DMS 273 (cell line): ENCODE measurements at regions not wholly inside any gene's neighbourhood (a gene's known extent, or its start where the extent isn't known, plus 50 kb on each side); places are given as distances from the start of the nearest gene placed in this dataset.
"Not testable (repeated sequence)": the region's sequence is repeated elsewhere in the genome, so short reads cannot be mapped to it uniquely, and the experiment has no call there.

Source experiments
- DNase-seq: peaks from one replicate; lab custom pipeline; 2025; ENCODE audit not compliant: unreplicated experiment; lab: John Stamatoyannopoulos, UW

DNA sequence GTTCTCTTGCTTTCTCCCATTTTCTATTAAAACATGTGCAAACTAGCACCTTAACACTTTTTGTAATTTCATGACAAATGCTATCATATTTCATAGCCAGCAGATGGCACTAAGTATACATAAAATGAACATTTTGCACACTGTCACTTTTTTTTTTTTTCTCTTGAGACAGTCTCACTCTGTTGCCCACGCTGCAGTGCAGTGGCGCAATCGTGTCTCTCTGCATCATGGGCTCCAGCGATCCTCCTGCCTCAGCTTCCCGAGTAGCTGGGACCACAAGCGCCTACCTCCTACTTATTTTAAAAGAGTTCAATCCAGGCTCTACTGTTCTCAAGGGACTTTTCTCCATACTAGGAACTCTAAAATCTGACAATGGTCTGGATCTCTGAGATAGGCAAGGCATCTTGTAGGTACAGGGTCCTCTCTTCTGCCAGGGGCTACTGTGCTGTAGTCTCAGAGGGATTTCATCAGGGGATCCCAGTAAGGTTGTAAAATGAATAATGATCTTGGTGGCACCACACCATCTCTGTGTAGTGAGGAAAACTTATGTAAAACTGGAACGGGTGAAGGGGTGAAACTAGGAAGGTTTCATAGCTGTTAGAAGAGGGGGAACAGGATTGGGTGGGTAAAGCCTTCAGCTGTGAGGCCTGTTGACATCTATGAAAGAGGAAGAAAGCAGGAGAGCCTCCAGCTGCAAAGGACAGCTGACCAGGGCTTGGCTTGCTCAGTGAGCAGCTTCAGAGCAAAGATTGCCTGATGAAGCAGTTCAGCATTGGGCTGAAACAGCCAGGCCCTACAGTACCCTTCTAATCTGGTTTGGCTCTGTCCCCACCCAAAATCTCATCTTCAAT, 196.9 kb downstream of the AVL9 start:
- DNase-seq, result peak; percentile 23

DNA sequence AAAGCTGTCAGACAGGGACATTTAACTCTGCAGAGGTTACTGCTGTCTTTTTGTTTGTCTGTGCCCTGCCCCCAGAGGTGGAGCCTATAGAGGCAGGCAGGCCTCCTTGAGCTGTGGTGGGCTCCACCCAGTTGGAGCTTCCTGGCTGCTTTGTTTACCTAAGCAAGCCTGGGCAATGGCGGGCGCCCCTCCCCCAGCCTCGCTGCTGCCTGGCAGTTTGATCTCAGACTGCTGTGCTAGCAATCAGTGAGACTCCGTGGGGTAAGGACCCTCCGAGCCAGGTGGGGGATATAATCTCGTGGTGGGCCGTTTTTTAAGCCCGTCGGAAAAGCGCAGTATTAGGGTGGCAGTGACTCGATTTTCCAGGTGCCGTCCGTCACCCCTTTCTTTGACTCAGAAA, 192.8 kb downstream of the AVL9 start:
- not testable (repeated sequence) for DNase-seq

DNA sequence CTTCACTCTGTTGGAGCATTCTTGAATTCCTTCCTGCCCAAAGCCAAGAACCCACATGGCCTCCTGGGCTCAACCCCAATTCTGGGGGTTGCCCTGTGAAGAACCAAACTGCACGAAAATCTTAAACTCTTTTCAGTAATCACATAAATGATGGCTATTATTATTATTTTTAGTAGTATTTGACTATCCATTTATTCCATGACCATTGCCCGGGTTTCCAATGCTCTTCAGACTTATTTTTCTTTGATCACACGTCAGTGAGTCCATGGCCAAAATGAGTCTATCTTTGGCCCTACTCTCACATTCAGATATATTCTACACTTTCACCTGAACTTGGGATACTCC, 185.9 kb downstream of the AVL9 start:
- DNase-seq, result no peak

DNA sequence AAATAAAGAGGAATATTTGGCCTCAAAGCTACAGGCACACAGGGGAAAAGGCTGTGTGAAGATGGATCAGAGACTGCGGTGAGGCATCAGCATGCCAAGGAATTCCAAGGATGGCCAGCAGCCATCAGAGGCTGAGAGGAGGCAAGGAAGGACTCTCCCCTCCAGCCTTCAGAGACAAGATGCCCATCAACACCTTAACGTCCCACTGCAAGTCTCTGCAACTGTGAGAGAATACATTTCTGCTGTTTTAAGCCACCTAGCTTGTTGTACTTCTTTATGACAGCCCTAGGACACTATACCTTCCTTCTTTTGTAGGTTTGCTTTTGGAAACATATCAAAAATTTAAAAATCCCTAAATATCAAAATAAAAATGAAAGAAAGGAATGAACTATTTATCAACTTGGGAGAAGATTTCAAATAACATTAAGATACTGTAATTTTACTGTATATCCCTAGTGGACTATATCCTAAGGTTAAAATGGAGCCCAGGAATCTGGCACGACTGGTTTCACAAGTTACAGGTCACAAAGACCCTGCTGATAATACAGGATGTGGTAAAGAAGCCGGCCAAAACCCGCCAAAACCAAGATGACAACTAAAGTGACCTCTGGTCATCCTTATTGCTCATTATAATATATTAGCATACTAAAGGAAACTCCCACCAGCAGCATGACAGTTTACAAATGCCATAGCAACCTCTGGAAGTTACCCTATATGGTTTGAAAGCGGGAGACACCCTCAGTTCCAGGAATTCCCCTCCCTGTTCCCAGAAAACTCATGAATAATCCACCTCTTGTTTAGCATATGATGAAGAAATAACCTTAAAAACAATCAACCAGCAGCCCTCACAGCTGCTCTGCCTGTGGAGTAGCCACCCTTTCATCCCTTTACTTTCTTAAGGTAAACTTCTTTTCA, 185.2 kb downstream of the AVL9 start:
- no peak for DNase-seq

DNA sequence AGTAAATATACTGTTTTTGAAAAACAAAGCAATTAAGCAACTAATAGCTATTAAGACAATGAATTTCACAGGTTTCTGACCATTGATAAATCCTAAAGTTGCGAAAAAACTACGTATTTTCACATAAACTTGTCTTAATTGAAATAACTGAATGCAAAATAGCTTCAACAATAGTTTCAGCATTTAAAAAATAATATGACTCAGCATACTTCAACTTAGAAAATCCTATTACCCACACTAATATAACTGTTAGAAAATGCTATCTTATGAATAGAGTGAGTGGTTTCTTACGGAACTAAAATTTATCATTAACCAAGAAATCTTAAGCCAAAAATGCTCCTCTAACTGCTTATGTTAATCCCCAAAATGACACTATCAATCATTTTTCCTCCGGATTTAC, 183.9 kb downstream of the AVL9 start:
- DNase-seq, result no peak

DNA sequence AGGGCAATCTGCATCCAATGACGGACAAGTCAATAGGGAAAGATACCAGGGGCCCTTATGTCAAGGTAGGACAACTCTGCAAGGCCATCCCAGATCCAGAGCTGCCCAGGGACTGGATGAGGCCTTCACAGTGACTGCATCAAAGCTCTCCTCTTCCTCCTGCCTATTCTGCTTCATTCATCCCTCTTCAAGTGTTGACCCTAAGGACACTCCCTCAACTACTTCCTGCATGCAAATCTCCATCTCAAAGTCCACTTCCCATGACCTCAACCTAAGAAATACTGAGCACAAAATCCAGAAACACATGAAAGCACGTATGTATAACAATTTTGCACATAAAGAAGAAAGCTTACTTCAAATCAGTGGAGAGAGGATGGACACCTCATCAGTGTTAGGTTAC, 182.3 kb downstream of the AVL9 start:
- DNase-seq, result no peak

DNA sequence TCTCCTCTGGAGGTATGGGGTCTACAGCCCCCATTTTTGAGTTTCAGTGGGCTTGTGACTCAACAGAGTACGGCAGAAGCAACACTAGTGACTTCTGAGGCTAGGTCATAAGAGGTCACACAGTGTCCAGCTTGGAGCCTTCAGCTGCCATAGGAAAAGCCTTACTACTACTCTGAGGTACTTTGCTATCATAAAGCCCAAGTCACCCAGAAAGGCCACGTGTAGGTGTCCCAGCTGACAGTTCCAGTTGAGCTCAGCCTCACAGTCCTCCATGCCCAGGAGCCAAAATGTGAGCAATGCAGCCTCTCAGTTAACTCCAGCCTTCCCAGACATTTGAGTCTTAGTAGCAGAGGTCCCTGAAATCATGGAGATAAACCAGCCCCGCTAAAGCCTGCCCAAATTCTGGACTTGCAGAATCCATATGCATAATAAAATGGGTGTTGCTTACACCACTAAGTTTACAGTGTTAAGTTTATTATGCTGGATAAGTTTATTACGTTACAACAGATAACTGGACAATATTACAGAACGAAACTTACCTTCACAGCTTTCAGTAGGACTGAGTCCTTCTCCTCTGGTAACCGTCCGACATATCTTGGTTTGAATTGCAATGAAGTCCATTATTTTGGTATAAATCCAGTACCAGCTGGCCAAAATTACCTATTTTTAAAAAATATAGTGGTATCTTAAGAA, 181.1 kb downstream of the AVL9 start:
- DNase-seq, result no peak

DNA sequence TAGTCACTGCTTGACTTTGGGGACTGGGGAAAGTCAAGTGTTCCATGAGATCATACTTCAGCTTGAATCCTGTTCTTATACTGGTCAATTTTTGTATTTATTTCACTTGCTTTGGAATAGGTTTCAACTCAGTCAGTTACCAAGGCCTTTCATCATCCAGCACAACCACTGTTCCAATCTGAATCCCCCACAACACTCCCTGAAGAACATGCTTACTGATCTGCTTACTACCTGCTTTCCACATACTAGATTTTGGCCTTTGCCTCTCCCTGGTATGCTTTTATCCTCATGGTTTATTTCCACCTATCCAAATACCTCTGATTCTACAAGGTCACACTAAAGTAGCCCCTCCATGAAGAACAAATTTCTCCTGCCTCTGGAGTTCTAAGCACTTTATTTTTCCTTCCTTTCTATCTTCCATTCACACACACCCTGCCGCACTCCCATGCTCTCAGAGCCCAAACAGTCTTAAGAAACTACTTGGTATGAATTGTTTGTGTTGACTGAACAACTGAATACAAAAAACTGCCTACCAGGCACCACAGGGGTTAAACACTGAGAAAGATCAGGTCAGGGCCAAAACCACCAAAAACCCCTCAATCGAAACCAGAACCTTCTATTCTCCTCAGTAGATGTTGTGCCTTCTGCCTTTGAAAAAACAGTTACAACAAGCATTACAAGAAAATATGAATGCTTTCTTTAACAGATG, 178.1 kb downstream of the AVL9 start:
- DNase-seq, result no peak

DNA sequence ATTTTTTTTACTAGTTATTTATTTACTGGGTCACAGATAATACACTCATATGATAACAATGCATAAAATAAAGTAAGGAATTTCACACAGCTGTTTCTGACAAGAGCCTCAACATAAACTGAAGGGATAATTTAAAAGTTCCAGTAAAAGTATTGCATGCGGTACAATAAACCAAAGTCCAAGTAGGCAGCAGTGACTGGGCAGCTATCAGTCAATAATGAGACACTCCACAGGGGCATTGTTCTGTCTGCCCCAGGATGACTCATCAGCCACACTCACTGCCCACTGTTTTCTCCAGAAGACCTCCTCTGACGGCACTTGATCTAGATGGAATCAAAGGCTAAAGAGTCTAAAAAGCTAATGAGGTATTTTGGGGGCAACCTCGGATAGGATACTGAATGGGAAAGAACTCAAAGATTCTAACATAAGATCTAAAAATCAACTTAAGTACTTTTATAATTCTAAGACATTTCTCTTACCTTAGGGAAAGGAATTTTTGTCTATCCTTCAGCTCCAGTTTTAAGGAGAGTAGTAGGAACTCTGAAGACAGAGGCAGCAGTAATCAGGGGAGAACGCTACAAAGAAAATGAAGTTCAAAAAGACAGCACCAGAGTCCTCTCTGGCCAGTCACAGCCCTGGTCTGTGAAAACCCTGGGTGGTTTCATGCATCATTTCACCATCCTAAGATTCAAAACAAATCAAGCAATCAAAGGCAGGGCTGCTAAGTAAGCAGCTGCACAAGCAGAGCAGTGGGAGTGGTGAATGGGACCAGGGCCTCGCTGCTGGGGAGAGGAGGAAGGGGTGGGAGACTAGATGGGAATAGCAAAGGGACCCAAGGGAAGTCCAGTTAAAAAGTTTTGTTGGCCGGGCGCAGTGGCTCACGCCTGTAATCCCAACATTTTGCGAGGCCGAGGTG, 175.1 kb downstream of the AVL9 start:
- no peak for DNase-seq

DNA sequence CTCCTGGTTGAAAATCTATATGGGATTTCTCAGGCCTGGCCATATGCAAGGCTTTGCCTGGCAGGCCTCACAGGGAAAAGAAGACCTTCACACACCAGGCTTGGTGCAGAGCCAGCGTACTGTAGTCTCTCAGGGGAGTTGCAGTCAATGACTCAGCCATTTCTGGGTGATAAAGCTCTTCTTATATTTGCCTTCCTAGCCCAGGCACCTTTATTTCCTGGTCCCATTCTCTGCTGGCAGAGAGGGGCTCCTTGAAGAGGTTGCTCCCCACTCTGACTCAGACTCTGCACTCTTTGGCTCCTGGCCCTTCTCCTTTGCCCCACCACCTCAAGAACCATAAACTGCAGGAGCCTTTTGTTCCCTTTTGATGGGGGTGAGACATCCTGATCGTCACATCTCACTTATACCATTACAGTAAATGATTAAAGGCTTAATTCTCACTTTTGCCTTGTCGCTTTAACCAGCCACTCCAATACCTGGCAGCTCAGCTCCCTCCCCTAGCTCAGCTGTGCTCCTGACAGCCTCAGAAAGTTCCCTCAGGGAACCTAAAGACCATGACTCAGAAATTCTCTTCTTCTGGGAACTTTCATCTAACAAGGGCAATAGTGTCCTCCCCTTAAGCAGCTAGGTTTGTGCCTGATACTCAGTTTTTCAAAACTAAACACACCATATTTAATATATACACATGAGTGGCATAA, 174.0 kb downstream of the AVL9 start:
- peak; percentile 76 for DNase-seq

DNA sequence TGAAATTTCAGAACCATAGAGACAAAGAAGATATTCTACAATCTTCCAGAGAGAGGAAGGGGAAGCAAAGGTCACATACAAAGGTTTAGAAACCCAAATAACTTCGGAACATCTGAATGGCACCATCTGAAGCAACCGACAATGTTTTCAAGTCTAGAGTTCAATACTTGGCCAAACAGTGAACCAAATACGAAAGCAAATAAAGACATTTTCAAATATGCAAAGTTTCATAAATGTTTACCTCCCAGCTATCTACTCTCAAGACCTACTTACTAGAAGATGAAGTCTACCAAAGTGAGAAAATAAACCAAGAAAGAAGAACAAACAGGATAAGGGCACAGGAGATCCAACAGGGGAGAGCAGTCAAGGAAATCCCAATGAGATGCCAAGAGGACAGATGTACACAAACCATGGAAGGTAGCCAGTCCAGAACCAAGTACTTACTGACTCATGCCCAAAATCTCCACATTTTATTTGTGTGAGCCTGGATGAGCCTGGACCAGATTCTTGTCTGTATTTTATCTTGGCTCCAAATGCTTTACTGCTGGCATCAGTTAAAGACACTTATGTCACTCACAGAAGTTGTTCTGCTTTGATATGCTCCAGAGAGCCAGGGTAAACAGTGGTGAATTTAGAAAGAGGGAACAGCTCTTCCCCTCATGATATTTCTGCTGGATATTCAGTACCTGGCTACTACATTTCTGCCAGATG, 173.3 kb downstream of the AVL9 start:
- peak; percentile 52 for DNase-seq

DNA sequence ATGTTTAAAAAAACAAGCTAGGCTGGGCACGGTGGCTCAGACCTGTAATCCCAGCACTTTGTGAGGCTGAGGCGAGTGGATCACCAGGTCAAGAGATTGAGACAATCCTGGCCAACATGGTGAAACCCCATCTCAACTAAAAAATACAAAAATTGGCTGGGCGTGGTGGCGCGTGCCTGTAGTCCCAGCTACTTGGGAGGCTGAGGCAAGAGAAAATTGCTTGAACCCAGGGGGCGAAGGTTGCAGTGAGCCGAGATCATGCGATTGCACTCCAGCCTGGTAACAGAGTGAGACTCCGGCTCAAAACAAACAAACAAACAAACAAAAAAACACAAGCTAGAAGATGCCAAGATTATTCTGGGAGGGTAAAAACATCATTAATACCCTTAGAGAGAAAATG, 172.3 kb downstream of the AVL9 start:
- DNase-seq, result not testable (repeated sequence)

DNA sequence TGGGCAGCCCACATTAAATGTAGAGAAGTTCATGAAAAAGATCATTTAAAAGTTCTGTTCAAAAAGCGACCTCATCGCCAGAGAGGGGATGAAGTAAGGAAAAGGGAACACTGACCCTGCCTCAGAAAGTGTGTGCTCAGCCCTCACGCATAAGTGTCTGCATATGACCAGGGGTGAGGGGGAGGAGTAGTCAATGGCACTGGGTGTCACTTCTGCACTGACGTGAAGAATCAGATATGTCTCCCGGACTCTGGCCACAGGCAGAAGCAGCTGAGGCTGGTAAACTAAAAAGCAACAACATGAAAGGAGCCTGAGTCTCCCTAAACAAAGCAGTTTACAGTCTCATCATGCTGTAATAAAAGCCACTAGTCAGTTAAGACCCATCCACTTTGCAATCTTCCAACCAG, 168.5 kb downstream of the AVL9 start:
- DNase-seq, result not testable (repeated sequence)

DNA sequence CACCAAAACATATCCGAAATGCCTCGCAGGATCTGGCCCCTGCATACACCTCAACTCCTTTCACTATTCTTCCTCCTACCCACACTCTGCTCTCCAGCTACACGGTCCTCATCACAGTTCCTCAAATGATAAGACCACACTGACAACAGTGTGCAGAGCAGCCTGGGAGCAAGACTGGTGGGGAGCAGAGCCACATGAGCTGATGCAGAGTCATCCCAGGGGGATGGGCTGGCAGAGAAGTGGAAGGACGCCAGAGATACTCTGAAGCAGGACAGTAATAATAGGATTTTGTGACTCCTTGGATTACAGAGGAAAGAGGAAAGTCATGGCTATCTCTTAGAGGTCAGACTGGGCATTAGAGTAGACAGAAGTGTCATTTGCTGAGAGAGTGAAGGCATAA, 167.2 kb downstream of the AVL9 start:
- DNase-seq, result not testable (repeated sequence)

DNA sequence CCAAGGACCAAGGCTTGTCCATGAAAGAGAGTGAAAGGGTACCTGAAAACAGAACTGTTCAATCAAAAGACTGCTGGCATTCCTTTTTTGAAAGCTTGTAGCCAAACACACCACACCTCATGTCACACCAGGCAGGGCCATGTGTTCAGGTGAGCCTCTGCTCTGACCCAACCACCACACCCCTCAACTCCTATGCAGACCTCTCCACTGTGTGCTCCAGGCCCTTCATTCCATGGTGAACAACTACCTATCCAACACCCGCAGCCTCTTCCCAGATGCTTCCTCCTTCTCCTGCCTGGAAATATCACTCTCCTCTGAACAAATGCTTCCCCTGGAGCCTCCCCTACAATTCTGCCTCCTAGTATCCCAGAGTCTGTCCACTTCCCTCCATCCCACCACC, 166.6 kb downstream of the AVL9 start:
- no peak for DNase-seq

DNA sequence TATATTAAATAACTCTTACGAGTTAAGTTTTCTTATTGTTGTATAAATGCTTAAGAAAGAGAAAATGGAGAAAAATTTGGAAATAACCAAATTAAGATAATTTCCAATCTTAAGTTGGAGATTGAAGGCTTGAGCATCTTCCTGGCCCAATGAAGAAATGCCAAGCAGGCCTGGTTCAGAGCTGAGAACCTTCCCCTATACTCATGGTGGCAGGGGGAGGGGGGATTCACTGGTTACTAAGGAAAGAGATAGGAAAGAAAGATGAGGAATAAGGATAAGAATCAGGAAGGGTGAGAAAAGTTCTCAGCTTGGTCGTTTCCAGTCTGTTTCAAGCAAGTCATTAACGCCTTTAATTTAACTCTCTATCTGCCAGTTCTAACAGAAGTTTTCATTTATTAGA, 166.2 kb downstream of the AVL9 start:
- DNase-seq, result no peak

DNA sequence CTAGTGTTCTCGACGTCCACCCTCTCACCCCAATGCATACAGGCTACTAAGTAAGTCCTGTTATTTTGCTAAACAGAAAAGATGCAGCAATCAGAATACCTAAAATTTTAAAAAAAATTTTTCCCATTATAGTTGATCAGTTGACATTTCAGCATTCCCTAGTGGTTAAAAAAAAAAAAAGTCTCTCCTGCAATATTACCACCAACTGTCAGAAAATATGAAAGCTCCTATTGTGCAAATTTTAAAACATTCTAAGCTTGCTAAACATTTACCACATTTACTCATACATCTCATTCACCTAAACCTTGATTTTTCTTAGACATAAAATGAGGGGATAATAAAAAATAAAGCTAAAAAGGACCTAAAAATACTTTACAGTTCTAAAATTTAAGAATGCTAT, 165.6 kb downstream of the AVL9 start:
- no peak for DNase-seq

DNA sequence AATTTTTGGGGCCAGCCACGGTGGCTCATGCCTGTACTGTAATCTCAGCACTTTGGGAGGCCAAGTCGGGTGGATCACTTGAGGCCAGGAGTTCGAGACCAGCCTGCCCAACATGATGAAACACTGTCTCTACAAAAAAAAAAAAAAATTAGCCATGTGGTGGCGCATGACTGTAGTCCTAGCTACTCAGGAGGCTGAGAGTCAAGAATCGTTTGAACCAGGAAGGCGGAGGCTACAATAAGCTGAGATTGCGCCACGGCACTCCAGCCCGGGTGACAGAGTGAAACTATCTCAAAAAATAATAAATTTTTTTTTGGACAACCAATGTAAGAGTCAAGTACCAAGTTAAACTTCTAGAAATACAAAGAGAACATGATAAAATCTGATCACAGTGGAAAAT, 164.6 kb downstream of the AVL9 start:
- no peak for DNase-seq

DNA sequence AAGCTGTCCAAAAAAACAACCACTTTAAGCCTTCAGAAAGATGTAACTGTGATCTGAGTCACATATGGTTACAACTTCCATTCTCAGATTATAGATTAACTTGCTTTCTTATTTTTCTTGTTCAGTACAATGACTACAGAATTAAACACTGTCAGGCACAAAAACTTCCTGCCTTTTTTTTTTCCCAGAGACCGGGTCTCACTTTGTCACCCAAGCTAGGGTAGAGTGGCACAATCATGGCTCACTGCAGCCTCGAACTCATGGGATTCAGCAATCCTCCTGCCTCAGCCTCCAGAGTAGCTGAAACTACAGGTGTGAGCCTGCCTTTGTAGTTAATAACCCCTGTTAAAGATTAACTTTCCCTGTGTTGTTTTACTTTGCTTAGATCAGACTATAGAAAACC, 163.2 kb downstream of the AVL9 start:
- DNase-seq, result no peak
